H9 (cell line): ENCODE measurements at regions not wholly inside any gene's neighbourhood (a gene's known extent, or its start where the extent isn't known, plus 50 kb on each side); places are given as distances from the start of the nearest gene placed in this dataset.

Source experiments
- DNase-seq: peaks from one replicate; pipeline ENCODE4 v3.0.0-alpha.2; 2017
- H2AFZ ChIP-seq: one replicate; pipeline ENCODE4 v1.6.1; 2013; ENCODE audit warnings: mild to moderate bottlenecking, low read length, control low read depth, moderate library complexity
- H2AK5ac ChIP-seq: 2 replicates; pipeline ENCODE4 v1.6.1; 2013; ENCODE audit warnings: low read length, control low read depth, mixed read lengths; ENCODE audit not compliant: insufficient read length
- H2BK120ac ChIP-seq: one replicate; pipeline ENCODE4 v1.6.1; 2013; ENCODE audit warnings: low read depth, mild to moderate bottlenecking, low read length, control low read depth, inconsistent platforms; ENCODE audit not compliant: poor library complexity, severe bottlenecking
- H2BK12ac ChIP-seq: 2 replicates; pipeline ENCODE4 v1.6.1; 2013; ENCODE audit warnings: low read length, control low read depth, mixed read lengths, low read depth; ENCODE audit not compliant: insufficient read length
- H2BK15ac ChIP-seq: 2 replicates; pipeline ENCODE4 v1.6.1; 2013; ENCODE audit warnings: low read depth, low read length, control low read depth
- H2BK20ac ChIP-seq: one replicate; pipeline ENCODE4 v1.6.1; 2013; ENCODE audit warnings: low read depth, mild to moderate bottlenecking, low read length, control low read depth, inconsistent platforms; ENCODE audit not compliant: poor library complexity, severe bottlenecking
- H2BK5ac ChIP-seq: 2 replicates; pipeline ENCODE4 v1.6.1; 2013; ENCODE audit warnings: low read length, control low read depth, mixed read lengths; ENCODE audit not compliant: insufficient read length
- H3K14ac ChIP-seq: 2 replicates; pipeline ENCODE4 v1.6.1; 2013; ENCODE audit warnings: low read length, control low read depth; ENCODE audit not compliant: insufficient read depth
- H3K18ac ChIP-seq: 2 replicates; pipeline ENCODE4 v1.6.1; 2013; ENCODE audit warnings: low read depth, mild to moderate bottlenecking, mixed read lengths, low read length, control low read depth; ENCODE audit not compliant: insufficient read length
- H3K23ac ChIP-seq: 2 replicates; pipeline ENCODE4 v1.6.1; 2013; ENCODE audit warnings: low read length, control low read depth, mixed read lengths, low read depth; ENCODE audit not compliant: insufficient read length
- H3K23me2 ChIP-seq: 2 replicates; pipeline ENCODE4 v1.6.1; 2013; ENCODE audit warnings: low read depth, mild to moderate bottlenecking, mixed read lengths, low read length, control low read depth; ENCODE audit not compliant: insufficient read length, poor library complexity, severe bottlenecking
- H3K27ac ChIP-seq: 2 replicates; pipeline ENCODE4 v1.5.1; 2013; ENCODE audit warnings: low read length, control low read depth, mixed read lengths, low read depth; ENCODE audit not compliant: insufficient read length
- H3K27me3 ChIP-seq: 2 replicates; pipeline ENCODE4 v1.6.1; 2013; ENCODE audit warnings: low read length, control low read depth, inconsistent platforms; ENCODE audit not compliant: insufficient read depth
- H3K4ac ChIP-seq: 2 replicates; pipeline ENCODE4 v1.6.1; 2013; ENCODE audit warnings: low read depth, mild to moderate bottlenecking, control low read depth, inconsistent platforms, low read length, moderate library complexity
- H3K4me1 ChIP-seq: 2 replicates; pipeline ENCODE4 v1.6.1; 2013; ENCODE audit warnings: low read length, control low read depth, inconsistent platforms; ENCODE audit not compliant: insufficient read depth
- H3K4me2 ChIP-seq: 2 replicates; pipeline ENCODE4 v1.6.1; 2013; ENCODE audit warnings: low read length, control low read depth, mixed read lengths; ENCODE audit not compliant: insufficient read length, insufficient read depth
- H3K56ac ChIP-seq: 2 replicates; pipeline ENCODE4 v1.6.1; 2013; ENCODE audit warnings: low read depth, mild to moderate bottlenecking, mixed read lengths, low read length, control low read depth; ENCODE audit not compliant: insufficient read length
- H3K79me1 ChIP-seq: 2 replicates; pipeline ENCODE4 v1.6.1; 2013; ENCODE audit warnings: low read depth, mild to moderate bottlenecking, moderate library complexity, low read length, control low read depth, inconsistent platforms; ENCODE audit not compliant: insufficient read depth, poor library complexity, severe bottlenecking
- H3K79me2 ChIP-seq: 2 replicates; pipeline ENCODE4 v1.6.1; 2013; ENCODE audit warnings: low read length, control low read depth, inconsistent platforms; ENCODE audit not compliant: insufficient read depth
- H3K9ac ChIP-seq: 2 replicates; pipeline ENCODE4 v1.6.1; 2013; ENCODE audit warnings: low read length, control low read depth, mixed read lengths; ENCODE audit not compliant: insufficient read length; ENCODE audit errors: extremely low read depth
- H3K9me3 ChIP-seq: one replicate; pipeline ENCODE4 v1.6.1; 2013; ENCODE audit warnings: low read depth, low read length, inconsistent platforms; ENCODE audit not compliant: control insufficient read depth
- H3T11ph ChIP-seq: one replicate; pipeline ENCODE4 v1.6.1; 2013; ENCODE audit warnings: mild to moderate bottlenecking, low read length, control low read depth, inconsistent platforms
- H4K20me1 ChIP-seq: one replicate; pipeline ENCODE4 v1.6.1; 2013; ENCODE audit not compliant: control insufficient read depth, insufficient read length, insufficient read depth
- H4K5ac ChIP-seq: 2 replicates; pipeline ENCODE4 v1.6.1; 2013; ENCODE audit warnings: low read depth, mild to moderate bottlenecking, mixed read lengths, low read length, control low read depth; ENCODE audit not compliant: insufficient read length
- H4K8ac ChIP-seq: replicated peaks from 2 replicates; pipeline ENCODE4 v1.6.1; 2013; ENCODE audit warnings: low read length, control low read depth, mixed read lengths, low read depth; ENCODE audit not compliant: insufficient read length
- H4K91ac ChIP-seq: 2 replicates; pipeline ENCODE4 v1.6.1; 2013; ENCODE audit warnings: low read depth, mild to moderate bottlenecking, moderate library complexity, mixed read lengths, low read length, control low read depth; ENCODE audit not compliant: insufficient read length
- H3K27ac Mint-ChIP-seq, 3 experiments: 2 replicates in 2 of 3; 3 replicates in 1 of 3; pipeline ENCODE4 v1.8.0; 2020 to 2021; ENCODE audit warnings: mixed read lengths in 3 of 3, mild to moderate bottlenecking in 1 of 3, moderate library complexity in 1 of 3
- H3K27me3 Mint-ChIP-seq: 2 replicates; pipeline ENCODE4 v1.8.0; 2021; ENCODE audit warnings: low read depth, mild to moderate bottlenecking, moderate library complexity, mixed read lengths
- H3K36me3 Mint-ChIP-seq, 3 experiments: 2 replicates in 2 of 3; 3 replicates in 1 of 3; pipeline ENCODE4 v1.8.0; 2020 to 2021; ENCODE audit warnings: low read depth in 3 of 3, mixed read lengths in 3 of 3; ENCODE audit not compliant: insufficient read depth in 1 of 3
- H3K4me1 Mint-ChIP-seq, 2 experiments: 2 replicates each; pipeline ENCODE4 v1.8.0; 2020; ENCODE audit warnings: mixed read lengths in 2 of 2
- H3K4me3 Mint-ChIP-seq, 2 experiments: 2 replicates in 1 of 2; 3 replicates in 1 of 2; pipeline ENCODE4 v1.8.0; 2020 to 2021; ENCODE audit warnings: mild to moderate bottlenecking in 2 of 2, mixed read lengths in 2 of 2, moderate library complexity in 1 of 2
- H3K9me3 Mint-ChIP-seq, 2 experiments: 2 replicates in 1 of 2; 3 replicates in 1 of 2; pipeline ENCODE4 v1.8.0; 2020; ENCODE audit warnings: mild to moderate bottlenecking in 2 of 2, mixed read lengths in 2 of 2, moderate library complexity in 1 of 2
- WGBS: extraction: QIAGEN DNeasy Blood & Tissue Kit; methylation state at CpG from one replicate; pipeline ENCODE4 v1.1.7; 2013; ENCODE audit warnings: missing lambda C conversion rate, low lambda C conversion rate, mixed read lengths; ENCODE audit not compliant: insufficient read length; ENCODE audit errors: extremely low coverage; 5-methylcytosine and 5-hydroxymethylcytosine counted together
- TF ChIP-seq, protein P1 (sequence below): fragments of 200-600 bp; sonication (generic); conservative IDR thresholded peaks from 3 replicates; pipeline ENCODE4 v1.8.0; 2021; ENCODE audit warnings: antibody characterized with exemption, mild to moderate bottlenecking

DNA sequence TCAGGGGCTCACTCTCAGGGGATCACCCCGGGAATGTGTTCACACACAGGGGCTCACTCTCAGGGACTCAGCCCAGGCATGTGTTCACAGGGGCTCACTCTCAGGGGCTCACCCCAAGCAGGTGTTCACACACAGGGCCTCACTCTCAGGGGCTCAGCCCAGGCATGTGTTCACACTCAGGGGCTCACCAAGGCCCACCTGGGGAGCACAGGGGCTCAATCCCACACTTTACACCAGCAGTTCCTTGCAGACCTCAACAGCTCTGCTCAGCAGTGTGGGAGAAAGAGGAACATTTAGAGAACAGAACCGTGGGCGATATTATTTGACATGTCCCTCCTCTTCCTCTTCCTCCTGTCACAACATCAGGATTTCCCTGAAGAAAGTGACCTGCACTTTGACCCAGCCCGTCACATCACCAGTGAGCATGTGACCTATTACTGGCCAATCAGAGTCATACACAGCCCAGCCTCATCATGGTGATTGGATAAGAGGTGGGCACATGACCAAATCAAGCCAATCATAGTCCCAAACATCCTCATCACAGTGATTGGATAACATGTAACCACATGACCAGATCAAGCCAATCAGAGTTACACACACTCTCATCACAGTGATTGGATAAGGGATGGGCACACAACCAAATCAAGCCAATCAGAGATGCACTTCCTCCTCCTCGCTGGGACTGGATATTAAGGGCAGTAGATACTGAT is 359.4 kb upstream of the SFSWAP start:
- TF ChIP-seq, protein P1, sequence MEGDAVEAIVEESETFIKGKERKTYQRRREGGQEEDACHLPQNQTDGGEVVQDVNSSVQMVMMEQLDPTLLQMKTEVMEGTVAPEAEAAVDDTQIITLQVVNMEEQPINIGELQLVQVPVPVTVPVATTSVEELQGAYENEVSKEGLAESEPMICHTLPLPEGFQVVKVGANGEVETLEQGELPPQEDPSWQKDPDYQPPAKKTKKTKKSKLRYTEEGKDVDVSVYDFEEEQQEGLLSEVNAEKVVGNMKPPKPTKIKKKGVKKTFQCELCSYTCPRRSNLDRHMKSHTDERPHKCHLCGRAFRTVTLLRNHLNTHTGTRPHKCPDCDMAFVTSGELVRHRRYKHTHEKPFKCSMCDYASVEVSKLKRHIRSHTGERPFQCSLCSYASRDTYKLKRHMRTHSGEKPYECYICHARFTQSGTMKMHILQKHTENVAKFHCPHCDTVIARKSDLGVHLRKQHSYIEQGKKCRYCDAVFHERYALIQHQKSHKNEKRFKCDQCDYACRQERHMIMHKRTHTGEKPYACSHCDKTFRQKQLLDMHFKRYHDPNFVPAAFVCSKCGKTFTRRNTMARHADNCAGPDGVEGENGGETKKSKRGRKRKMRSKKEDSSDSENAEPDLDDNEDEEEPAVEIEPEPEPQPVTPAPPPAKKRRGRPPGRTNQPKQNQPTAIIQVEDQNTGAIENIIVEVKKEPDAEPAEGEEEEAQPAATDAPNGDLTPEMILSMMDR, result no peak
- Histone ChIP-seq H3K4ac (no peak overlapping the region), H3K27me3 (no peaks in the 10 kb centered on the region), H2AFZ (no peak overlapping the region), H4K5ac (no peak overlapping the region), H3K23ac (no peak overlapping the region), H3K79me1 (no peaks in the 10 kb centered on the region), H3K56ac (no peak overlapping the region), H2BK15ac (no peak overlapping the region; the same call in 1 of the 2 replicates), H3K18ac (no peak overlapping the region), H3K14ac (no peak overlapping the region), H4K8ac (no peak overlapping the region), H2BK12ac (no peak overlapping the region), H2AK5ac (no peak overlapping the region), H3K9me3 (no peaks in the 10 kb centered on the region), H2BK5ac (no peak overlapping the region), H3K9ac (no peak overlapping the region), H3K4me2 (no peak overlapping the region), H4K91ac (no peak overlapping the region), H3K27ac (no peak overlapping the region), H3K79me2 (no peaks in the 10 kb centered on the region), H3T11ph (no peak overlapping the region), H4K20me1 (no peaks in the 10 kb centered on the region), H3K23me2 (no peaks in the 10 kb centered on the region), H3K4me1 (peaks cover 11% of the 10 kb centered on the region; the same call in 1 of the 2 replicates), H2BK20ac (no peak overlapping the region), H2BK120ac (no peak overlapping the region)
- Mint-ChIP-seq H3K9me3 (peaks cover 0 to 2% of the 10 kb centered on the region in 2 experiments; a peak in 2 of 5 replicates), H3K4me1 (peaks cover 30 to 35% of the 10 kb centered on the region in 2 experiments), H3K36me3 (no peaks in the 10 kb centered on the region), H3K27ac (peak overlapping the region in 1 of 3 experiments; percentile 74; a peak in 1 of 7 replicates), H3K27me3 (peaks cover 10% of the 10 kb centered on the region), H3K4me3 (no peak overlapping the region)
- no peak for DNase-seq
- no CpG with 5 or more reads among the region's 5 CpGs for WGBS
